Middle frontal gyrus (tissue), 1 donor: ENCODE measurements at regions not wholly inside any gene's neighbourhood (a gene's known extent, or its start where the extent isn't known, plus 50 kb on each side); places are given as distances from the start of the nearest gene placed in this dataset.
"Not testable (repeated sequence)": the region's sequence is repeated elsewhere in the genome, so short reads cannot be mapped to it uniquely, and the experiment has no call there.

Source experiments
- DNase-seq: peaks from one replicate; pipeline ENCODE4 v3.0.0-alpha.2; 2015; ENCODE audit warnings: low spot score; ENCODE audit errors: extremely low spot score

DNA sequence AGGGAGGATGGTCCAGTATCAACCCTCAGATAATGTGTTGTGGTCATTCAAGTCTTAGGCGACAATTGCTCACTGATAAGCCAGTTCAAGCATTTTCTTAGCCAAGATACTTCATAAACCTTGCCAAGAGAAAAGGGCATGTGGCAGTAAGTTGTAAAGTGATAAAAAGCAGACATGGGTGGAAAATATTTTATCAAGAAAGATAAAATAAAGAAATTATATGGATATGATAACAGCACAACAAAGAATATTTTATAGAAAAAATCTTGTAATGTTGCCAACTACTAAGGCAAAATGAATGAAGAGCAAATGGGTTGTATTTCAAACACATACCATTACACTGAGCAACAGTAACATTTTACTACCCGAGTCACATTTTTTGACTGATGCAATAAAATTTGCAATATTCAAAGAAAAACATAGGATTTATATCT is 217.4 kb upstream of the PITX2 start:
- DNase-seq, result no peak

DNA sequence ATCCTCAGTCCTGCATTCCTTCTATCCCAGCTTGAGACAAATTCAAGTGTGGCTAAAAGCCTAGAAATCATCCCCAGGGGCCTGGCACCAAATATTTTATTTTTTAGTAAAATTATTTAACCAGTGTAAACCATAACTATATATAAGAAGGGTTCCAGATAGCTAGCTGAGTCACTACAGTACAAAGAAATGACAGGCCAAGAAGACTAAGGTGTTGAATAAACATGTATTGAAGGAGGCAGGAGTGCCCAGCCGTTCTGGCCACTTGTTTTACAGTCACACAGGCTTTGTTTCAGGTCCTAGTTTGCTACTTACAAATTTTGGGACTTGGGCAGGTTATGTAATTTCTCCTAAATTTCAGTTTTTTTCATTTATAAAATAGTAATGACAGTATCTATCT is 225.9 kb upstream of the PITX2 start:
- DNase-seq, result no peak

DNA sequence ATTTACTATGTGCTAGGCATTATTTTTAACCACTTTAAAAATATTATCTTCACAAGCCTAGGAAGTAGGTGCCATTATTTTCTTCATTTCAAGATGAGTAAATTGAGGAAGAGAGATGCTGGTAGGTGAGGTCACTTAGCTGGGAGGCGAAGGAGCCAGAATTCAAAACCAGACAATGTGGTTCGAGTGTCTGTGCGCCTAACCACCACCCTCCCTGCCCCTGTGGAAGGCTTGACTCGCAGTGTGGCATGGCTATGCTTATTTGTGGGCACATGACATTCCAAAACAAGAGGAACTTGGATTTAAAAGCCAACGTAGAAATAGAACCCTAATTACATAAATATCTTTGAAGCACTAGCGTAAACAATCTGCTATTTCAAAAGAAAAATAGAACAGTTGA is 226.6 kb upstream of the PITX2 start:
- DNase-seq, result no peak

DNA sequence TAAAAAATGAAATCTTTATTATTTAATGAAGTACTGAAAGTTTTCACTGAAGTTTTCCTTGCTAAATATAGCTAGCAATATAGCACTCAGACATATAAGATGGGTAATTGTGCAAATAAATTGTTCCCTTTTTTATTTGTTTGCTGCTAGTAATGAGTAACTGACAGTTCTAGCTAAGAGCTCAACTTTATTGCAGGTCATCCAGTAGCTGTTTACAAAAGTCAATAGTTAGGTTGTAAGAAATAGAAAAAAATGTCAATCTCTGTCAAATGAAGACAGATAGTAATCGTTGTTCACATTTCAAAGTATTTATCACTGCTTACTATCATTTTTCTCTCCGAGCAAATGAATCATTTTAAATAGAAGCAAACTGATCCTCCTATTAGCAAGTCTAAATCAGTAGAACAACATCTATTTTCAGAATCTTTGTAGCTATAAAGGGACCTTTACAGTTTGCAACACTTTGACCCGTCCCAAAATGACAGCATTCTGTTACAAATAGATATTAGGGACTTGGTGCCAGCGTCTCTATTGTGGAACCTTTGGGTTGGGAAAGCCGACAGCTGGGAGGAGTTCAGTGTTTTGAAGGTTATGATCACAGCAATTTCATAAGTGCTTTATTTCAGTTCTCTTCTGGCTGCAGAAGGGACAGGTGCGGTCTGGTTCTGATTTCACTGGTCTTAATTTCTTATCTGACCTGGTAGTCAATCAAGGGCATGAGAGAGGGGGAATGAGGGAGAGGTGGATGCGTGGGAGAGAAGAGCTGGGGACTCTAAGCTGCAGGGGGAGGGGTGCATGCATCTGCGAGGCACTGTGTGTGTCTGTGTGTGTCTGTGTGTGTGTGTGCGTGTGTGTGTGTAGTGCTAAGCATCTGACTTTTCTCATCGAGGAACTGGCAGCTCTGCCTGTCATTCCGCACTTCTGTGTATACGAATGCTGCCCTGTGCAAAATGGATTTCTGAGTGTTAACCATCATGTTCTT is 227.9 kb upstream of the PITX2 start:
- no peak for DNase-seq

DNA sequence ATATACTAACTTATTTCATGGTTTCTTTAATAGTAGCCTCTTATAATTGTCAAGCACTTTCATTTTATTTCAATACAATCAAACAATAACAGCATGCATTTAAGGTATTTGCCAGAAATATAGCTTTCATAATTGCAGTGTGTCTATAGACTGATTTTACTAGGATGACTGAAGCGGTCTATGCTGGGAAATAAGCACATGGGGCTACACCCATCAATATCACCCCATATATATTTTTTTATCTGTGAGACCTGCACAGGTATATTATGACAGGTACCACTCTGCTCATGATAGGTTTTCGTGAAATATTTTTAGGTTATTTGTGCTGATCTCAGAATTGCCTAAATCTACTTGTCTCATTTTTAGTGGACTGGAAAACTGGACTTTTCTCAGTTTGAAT is 229.1 kb upstream of the PITX2 start:
- DNase-seq, result no peak

DNA sequence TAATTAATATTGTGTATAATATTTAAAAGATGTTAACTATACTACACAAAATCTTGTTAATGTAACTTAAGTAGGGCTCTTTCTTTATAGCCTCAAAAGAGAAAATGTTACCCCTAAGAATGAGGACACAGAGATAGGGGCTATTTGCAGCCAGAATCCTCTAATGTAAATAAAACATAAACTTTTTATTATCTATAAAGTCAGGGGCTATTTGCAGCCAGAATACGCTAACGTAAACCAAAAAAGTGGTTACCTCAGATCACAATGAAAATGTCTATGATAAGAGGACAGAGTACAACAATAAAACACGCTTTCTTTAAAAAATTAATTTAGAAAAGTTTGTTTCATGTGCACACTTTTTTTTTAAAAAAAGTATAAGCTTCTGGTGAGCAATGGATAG is 229.9 kb upstream of the PITX2 start:
- DNase-seq, result no peak

DNA sequence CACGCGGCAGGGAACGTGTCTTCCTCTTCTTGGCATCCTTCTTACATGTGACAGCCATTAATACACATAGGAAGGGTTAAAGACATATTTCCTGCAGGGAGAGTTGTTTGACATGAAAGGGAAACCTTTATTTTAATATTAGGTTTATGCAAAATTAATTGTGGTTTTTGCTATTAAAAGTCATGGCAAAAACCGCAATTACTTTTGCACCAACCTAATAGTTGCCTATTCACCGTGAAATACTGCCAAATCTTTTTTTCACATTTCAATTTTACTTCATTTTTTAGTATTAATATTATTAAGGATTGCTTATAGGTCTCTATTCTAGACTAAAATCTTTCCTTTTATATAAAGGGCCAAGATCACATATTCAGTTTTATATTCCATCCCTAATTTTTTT is 230.4 kb upstream of the PITX2 start:
- DNase-seq, result no peak

DNA sequence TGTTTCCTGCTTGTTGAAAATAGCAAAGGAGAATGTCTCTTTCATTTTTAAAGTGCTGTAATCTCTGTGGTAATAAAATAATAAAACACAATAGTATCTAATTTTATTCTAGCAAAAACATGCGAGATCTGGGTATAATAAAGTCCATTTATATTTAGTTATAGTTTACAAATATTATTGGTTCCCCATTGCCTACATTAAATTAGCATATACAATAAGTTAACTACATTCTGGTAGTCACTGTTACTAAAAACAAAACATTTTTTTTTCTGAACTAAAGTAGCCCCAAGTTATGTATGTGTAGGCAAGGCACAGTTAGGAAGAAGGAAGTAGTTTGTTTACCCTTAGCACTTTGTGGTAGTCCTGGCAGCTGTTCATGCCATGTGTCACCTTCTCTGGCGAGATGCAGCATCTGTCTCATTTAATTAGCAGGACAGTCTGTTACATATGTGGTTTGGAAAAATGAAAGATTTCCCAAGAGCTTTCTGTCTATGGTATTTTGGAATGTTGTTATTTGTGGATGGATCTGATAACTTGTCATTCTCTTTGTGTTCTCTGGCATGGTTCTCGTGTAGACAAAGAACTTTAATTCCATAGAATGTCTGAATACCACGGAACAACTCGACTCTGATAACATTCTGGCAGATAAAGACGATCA is 231.3 kb upstream of the PITX2 start:
- no peak for DNase-seq

DNA sequence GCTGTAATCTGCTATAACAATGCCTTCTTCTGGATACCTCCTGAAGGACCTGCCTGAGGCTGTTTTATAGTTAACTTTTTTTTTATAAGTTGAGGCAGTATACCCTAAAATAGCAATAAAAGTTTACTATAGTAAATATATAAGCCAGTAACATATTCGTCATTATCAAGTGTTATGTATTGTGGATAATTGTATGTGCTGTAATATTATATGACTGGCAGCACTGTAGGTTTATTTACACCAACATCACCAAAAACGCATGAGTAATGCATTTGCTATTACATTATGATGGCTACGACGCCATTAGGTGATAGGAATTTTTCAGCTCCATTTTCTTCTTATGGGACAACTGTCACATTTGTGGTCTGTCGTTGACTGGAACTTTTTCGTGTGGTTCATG is 237.2 kb upstream of the PITX2 start:
- DNase-seq, result no peak

DNA sequence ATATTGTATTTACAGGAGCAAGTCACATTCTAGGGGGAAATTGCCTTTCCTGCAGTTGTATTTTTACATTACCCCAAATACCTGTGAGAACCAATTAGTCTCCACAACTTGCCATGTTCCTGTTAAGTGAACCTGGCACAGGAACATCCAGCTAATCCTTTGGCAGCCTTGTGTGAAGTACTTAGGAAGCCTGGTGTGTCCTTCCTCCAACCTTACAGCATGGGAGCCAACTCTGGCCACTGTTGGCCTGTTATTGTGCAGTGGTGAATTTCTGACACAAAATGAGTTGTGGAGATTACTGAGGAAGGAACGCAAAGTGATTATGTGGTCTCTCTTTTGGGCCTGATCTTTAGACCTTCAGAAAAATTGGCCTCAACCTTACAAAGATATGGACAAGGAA is 238.0 kb upstream of the PITX2 start:
- DNase-seq, result no peak

DNA sequence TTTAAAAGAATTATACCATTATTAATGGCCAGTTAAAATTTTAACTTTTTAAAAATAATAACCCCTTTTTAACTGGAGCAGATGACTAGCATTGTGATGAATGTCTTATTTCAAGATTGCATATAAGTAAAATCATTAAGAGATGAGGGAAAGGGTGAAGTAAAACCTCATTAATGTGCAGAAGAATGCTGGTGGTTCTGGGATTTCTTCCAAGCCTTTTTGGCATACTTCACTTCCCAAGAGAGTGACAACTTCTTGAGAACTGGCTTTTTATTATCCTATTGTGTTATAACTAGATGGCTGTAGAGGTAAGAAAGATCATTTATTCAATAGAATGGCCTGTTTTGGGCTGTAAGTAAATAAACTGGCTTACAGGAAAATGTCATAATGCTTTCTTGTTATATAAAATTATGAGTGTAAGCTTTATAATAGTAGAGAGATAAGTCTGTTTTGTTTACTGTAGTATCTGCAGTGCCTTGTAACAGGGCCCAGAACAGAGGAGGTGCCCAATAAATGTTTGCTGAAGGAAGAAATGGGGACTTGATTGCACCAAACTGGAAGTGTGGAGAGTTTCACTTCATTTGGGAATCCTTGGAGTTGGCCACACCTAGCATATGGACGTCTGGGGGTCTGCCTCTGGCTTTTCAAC is 242.9 kb upstream of the PITX2 start:
- no peak for DNase-seq

DNA sequence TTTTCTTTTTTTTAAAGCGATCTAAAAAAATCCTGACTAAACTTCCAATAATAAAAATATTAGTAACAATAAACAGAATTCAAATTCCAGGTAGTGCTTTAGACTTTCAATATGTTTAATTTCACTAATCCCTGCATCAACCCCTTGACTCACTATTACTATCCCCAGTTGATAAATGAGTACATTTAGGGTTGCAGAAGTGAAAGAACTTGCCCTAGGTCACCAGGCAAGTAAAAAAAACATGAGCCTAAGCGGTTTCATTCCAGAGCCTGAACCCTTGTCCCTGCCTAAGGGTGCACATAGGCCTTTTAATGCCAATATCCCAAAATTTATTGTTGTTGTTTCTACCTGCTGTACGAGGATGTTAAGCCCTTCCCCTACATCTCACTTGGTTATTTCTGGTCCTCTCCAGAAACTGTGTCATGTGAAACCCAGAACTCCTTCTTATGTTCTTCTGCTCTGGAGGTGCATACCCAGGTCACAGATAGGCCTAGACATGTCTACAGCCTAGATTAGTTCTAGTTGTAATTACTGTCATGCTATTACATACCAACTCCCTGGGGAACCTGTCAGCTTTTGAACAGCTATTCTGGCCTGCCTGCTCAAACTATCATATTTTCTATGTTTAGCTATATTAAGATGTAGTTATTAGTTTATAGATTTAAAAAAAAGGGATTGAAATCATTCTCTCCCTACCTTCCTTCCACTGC is 244.5 kb upstream of the PITX2 start:
- DNase-seq, result no peak

DNA sequence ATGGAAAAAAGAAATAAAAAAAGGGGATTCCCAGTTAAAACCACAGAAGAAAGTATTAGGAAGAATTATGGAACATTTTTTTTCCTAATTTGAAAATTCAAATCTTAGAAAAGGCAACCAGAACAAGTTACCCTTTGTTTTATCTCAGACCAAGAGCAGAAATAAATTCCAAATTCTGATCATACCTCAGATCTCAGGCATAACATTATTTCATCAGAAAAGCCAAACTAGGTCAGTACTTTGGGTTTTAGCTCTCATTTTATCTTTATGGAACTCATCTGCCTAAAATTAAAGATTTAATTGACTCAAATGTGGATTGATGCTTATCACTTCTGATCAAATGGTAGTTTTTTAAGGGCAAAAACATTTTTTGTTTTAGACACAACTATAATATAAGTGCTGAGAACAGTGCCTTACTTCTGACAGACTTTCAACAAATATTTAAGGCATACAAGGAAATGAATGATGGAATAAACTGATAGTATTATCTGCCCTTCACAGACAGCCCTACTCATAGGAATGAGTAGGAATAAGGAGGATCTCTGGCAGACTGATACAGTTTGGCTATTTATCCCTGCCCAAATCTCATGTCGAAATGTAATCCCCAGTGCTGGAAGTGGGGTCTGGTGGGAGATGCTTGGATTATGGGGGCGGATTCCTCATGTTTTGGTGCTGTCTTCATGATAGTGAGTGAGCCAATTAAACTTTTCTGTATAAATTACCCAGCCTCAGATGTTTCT is 245.3 kb upstream of the PITX2 start:
- no peak for DNase-seq

DNA sequence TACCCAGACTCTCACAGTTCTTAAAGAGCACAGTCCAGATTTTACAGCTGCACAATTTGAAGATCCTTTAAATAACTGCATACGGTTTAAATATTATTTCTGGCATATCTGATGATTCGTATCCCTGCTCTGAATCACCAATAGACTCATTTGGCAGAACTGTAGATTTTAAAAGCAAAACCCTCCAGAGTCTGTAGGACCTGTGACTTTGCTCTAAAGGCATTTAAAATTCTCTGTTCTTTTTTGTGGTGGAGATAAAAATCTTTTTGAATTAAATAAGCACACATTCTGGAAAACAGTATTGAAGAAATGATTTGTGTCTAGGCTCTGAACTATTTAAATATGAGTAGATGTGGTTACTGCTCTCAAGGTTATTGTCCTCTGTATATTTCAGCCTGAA is 246.2 kb upstream of the PITX2 start:
- DNase-seq, result no peak

DNA sequence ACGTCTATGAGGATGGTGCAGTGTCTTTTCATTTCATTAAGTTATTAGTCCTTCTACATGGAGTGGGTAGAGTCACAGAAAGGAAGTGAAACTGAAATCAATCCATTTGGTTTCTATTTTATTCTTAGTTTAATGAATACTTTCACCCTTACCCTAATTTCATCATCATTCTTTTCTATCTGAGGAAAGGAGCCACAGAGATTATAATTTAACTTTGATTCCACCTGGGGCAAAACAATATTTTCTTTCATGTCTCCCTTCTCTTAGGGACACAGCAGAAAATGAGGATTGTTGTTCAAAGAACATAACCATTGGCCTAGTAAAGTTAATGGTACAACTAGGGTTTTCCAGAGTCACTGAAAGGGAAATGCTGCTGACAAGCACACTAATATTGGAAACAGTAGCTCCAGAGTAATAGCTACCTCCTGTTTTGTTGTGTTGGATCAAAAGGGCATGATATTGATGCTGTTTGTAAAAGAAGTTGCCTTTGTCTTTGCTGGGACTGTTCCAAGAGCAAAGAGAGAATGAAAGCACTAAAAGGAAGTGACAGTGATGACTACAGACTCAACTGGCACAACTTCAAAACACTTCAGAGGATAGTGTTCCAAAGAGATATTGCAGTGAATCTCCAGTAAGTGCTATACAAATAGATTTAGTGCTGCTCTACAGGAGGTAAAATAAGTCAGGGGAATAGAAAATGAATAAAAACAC is 247.1 kb upstream of the PITX2 start:
- DNase-seq, result no peak

DNA sequence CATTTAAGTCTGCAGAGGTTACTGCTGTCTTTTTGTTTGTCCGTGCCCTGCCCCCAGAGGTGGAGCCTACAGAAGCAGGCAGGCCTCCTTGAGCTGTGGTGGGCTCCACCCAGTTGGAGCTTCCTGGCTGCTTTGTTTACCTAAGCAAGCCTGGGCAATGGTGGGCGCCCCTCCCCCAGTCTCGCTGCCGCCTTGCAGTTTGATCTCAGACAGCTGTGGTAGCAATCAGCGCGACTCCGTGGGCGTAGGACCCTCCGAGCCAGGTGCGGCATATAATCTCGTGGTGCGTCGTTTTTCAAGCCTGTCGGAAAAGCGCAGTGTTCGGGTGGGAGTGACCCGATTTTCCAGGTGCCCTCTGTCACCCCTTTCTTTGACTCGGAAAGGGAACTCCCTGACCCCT is 253.3 kb upstream of the PITX2 start:
- not testable (repeated sequence) for DNase-seq

DNA sequence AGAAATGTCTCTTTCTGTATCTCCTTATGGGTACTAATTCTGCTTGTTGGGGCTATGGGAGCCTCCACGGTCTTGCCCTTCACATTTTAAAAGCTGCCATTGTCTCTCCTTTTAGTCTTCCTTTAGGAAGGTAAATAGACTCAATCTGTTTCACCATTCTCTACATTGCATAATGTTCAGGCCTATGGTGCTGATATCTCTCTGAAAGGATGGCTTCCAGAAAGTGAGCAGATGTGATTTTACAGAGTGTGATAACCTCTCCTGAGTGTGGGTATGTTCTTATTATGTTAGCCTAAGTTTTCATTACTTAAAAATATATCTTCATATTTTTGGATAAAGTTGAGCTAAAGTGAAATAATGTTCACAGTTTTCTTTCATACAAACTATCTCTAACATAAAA is 254.0 kb upstream of the PITX2 start:
- no peak for DNase-seq

DNA sequence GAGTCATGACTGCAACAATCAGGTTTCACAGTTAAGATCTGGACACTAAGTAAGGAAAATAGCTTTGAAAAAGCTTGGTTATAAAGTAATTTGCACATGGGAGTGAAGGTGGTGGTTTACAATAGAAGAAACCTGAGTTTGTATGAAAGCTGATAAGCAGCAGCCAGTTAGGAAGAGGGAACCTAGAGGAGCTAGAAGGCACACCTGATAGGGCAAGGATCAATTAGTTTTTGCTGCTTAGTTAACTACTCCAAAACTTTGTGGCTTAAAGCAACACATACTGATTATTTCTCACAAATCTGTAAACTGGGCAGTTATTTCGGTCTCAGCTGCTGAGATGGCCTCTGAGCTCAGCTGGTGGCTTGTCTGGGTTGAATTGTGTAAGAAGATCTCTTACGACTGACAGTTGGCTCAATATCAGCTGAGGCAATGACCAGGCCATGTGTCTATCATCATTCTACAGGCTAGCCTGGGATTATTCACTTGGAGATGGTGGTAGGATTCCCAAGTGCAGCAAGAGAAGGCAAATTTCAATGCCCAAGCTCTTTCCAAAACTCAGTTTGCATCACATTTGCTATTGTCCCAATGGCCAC is 255.0 kb upstream of the PITX2 start:
- no peak for DNase-seq

DNA sequence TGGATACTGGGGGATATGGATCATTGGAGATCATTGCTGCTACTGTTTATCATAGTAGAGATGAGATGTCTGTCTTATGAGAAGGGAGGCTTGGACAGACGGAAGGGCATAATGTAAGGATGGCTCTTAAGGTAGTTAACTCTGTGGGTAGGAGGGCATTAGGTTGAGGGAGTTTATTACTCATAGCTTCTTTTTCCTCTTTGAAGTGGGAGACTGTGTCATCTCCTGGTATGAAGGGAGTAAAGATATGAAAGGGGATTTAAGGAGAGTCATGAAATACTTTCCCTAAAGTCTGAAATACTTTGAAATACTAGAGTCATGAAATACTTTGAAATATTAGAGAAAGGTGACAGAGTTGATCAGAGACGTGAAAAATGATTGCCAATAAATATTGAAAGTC is 255.5 kb upstream of the PITX2 start:
- no peak for DNase-seq

DNA sequence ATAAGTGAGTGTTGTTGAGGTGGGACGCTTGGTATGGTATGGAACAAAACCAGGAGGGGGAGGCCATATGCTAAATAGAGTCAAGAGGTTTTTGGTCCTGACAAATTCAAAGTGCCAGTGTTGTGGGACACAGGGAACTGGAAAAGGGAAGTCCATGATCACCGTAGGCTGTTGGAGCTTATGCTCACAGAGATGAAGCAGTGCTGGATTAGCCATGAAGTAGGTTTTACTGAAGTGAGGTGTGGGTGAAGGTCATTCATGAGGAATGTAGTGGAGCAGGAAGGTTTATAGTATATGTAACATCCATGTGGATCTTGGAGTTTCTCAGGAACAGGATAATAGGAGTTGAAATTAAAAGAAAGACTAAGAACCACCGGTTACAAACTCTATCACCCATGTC is 256.1 kb upstream of the PITX2 start:
- no peak for DNase-seq
